Liver (tissue), 8 donors: ENCODE measurements at regions not wholly inside any gene's neighbourhood (a gene's known extent, or its start where the extent isn't known, plus 50 kb on each side); places are given as distances from the start of the nearest gene placed in this dataset.

Experiments used
- DNase-seq: peaks from one replicate; pipeline ENCODE4 v3.0.0-alpha.2; 2017; ENCODE audit warnings: low spot score
- H3K27ac ChIP-seq, 2 donors: one replicate each; pipeline ENCODE4 v1.7.0; 2013; ENCODE audit warnings: inconsistent platforms in 2 of 2, low read length in 2 of 2, control low read depth in 1 of 2, low read depth in 1 of 2, mild to moderate bottlenecking in 1 of 2
- H3K27me3 ChIP-seq, 4 donors: one replicate each; pipeline versions ENCODE4 v1.6.1 to v1.7.0; 2013; ENCODE audit warnings: low read length in 3 of 4, inconsistent platforms in 1 of 4, mild to moderate bottlenecking in 1 of 4, moderate library complexity in 1 of 4; ENCODE audit not compliant: control insufficient read depth in 4 of 4, insufficient read depth in 4 of 4
- H3K36me3 ChIP-seq, 4 donors: one replicate each; pipeline versions ENCODE4 v1.6.1 to v1.7.0; 2013; ENCODE audit warnings: low read length in 3 of 4, mild to moderate bottlenecking in 3 of 4, low read depth in 1 of 4, moderate library complexity in 1 of 4; ENCODE audit not compliant: control insufficient read depth in 4 of 4, insufficient read depth in 3 of 4
- H3K4me1 ChIP-seq, 4 donors: one replicate each; pipeline versions ENCODE4 v1.6.1 to v1.7.0; 2013; ENCODE audit warnings: low read length in 3 of 4, mild to moderate bottlenecking in 3 of 4, moderate library complexity in 1 of 4; ENCODE audit not compliant: control insufficient read depth in 4 of 4, insufficient read depth in 4 of 4
- H3K4me3 ChIP-seq, 3 donors: one replicate each; pipeline versions ENCODE4 v1.6.1 to v1.7.0; 2013; ENCODE audit warnings: low read length in 3 of 3, control low read depth in 1 of 3, low read depth in 1 of 3, mild to moderate bottlenecking in 1 of 3
- H3K9ac ChIP-seq, 2 donors: one replicate each; pipeline ENCODE4 v1.7.0; 2013; ENCODE audit warnings: low read length in 2 of 2, mild to moderate bottlenecking in 2 of 2, moderate library complexity in 2 of 2, control low read depth in 1 of 2, low read depth in 1 of 2
- H3K9me3 ChIP-seq, 4 donors: one replicate each; pipeline versions ENCODE4 v1.6.1 to v1.7.0; 2013; ENCODE audit warnings: low read length in 3 of 4; ENCODE audit not compliant: control insufficient read depth in 4 of 4
- EGR1 ChIP-seq, 2 donors: IDR thresholded peaks; 2 replicates each; pipeline ENCODE4 v1.6.1; 2016 to 2018; ENCODE audit warnings: antibody characterized with exemption in 2 of 2, low read depth in 2 of 2
- FOXA1 ChIP-seq: IDR thresholded peaks from 2 replicates; pipeline ENCODE4 v1.6.1; 2016; ENCODE audit warnings: antibody characterized with exemption
- FOXA2 ChIP-seq: IDR thresholded peaks from 2 replicates; pipeline ENCODE4 v1.6.1; 2016; ENCODE audit warnings: antibody characterized with exemption
- GABPA ChIP-seq, 2 donors: IDR thresholded peaks in 1 of 2; conservative IDR thresholded peaks in 1 of 2; 2 replicates each; pipeline ENCODE4 v1.6.1; 2016; ENCODE audit warnings: antibody characterized with exemption in 2 of 2, mild to moderate bottlenecking in 1 of 2, moderate library complexity in 1 of 2
- HNF4A ChIP-seq, 2 donors: conservative IDR thresholded peaks; 2 replicates each; pipeline ENCODE4 v1.6.1; 2016; ENCODE audit warnings: antibody characterized with exemption in 2 of 2, mild to moderate bottlenecking in 2 of 2
- HNF4G ChIP-seq: IDR thresholded peaks from 2 replicates; pipeline ENCODE4 v1.6.1; 2016; ENCODE audit warnings: antibody characterized with exemption
- NR2F2 ChIP-seq: IDR thresholded peaks from 2 replicates; pipeline ENCODE4 v1.6.1; 2016; ENCODE audit warnings: antibody characterized with exemption
- RAD21 ChIP-seq, 2 donors: IDR thresholded peaks; 2 replicates each; pipeline ENCODE4 v1.6.1; 2016; ENCODE audit warnings: antibody characterized with exemption in 2 of 2, mild to moderate bottlenecking in 2 of 2
- RXRA ChIP-seq, 2 donors: IDR thresholded peaks; 2 replicates each; pipeline ENCODE4 v1.6.1; 2017 to 2018; ENCODE audit warnings: antibody characterized with exemption in 2 of 2, mild to moderate bottlenecking in 1 of 2
- SP1 ChIP-seq: IDR thresholded peaks from 2 replicates; pipeline ENCODE4 v1.6.1; 2018; ENCODE audit warnings: antibody characterized with exemption, mild to moderate bottlenecking
- TAF1 ChIP-seq: conservative IDR thresholded peaks from 2 replicates; pipeline ENCODE4 v1.6.1; 2016; ENCODE audit warnings: antibody characterized with exemption, mild to moderate bottlenecking
- YY1 ChIP-seq: IDR thresholded peaks from 2 replicates; pipeline ENCODE4 v1.6.1; 2016; ENCODE audit warnings: antibody characterized with exemption, mild to moderate bottlenecking
- WGBS: extraction: QIAGEN DNeasy Blood & Tissue Kit; methylation state at CpG from one replicate; pipeline ENCODE4 v1.1.7; 2013; 5-methylcytosine and 5-hydroxymethylcytosine counted together
- TF ChIP-seq, protein P1 (sequence below): IDR thresholded peaks from 2 replicates; pipeline ENCODE4 v1.6.1; 2016; ENCODE audit warnings: antibody characterized with exemption
- TF ChIP-seq, protein P2 (sequence below): fragments of 150-350 bp; IDR thresholded peaks from 2 replicates; pipeline ENCODE4 v1.5.1; 2017; ENCODE audit warnings: improper control_type of control experiment, low read depth, low read length; ENCODE audit not compliant: missing input control
- TF ChIP-seq, protein P3 (sequence below): IDR thresholded peaks from 2 replicates; pipeline ENCODE4 v1.6.1; 2016; ENCODE audit warnings: antibody characterized with exemption, mild to moderate bottlenecking
- donor health status: healthy.
- donor health status: healthy.
- donor health status: healthy.
- donor health status: healthy.
- donor health status: healthy.

DNA sequence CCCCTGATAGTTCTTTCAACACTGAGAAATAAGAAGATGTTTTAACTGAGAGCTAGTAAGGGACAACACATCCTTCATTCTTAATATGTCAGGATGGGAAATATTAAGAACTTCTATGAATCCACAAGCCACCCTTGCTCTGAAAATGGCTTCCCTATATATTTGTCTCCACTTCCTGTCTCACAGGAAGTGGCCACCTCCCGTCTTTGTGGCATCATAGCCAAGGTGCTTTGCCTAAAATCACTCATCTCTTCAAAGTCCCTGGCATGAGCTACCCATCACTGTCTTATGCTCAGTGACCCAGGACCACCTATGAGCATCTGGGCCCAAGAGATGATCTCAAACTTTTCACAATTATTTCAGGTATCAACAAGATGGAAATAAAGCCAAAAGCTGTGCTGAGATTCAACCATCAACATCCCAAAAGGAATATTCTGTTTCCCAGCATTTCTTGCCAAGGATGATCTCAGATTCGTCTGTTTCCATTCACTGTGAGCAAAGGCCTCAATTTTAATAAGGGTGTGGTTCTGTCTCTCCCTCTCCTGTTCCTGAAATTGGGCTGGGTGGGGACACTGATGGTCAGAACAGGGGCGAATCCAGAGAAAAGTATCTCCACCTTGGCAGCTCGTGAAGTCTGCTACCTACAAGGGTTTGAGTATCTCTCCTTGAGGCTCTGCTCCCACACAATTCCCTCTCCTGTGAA, 493.9 kb downstream of the MN1 start (continued):
- TF ChIP-seq GABPA (IDR thresholded peaks at IDR 0.05 in 1 of 2, conservative IDR thresholded peaks at IDR 0.05 in 1 of 2), result no peak

DNA sequence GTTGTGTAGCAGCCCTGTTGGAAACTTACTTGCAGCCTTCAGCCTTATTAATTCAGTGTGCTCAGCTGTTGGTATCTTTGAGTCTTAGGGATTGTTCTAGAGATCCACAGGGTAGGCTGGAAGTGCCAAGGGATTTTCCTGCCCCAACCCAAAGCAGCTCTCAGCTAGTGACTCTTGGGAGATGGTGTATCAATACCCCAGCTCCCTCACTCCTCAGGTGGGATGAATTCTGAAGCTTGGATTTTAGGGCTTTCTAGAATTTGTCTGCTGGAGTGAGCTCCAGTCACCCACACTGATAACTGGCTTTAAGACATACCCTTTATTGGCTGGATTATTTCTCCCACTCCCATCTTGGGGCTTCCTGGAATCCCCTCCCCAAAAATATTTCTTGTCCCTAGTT, 493.0 kb downstream of the MN1 start:
- Histone ChIP-seq H3K9ac (no peak overlapping the region), H3K27me3 (peaks cover 0 to 6% (median 2%) of the 10 kb centered on the region in 4 donors), H3K36me3 (no peaks in the 10 kb centered on the region), H3K4me1 (peaks cover 0 to 3% (median 0%) of the 10 kb centered on the region in 4 donors), H3K9me3 (no peaks in the 10 kb centered on the region), H3K27ac (no peak overlapping the region), H3K4me3 (no peak overlapping the region)
- TF ChIP-seq TAF1 (no peak), RAD21 (IDR thresholded peaks at IDR 0.05) (no peak), NR2F2 (no peak), EGR1 (IDR thresholded peaks at IDR 0.05; ENCODE audit: low read depth in 2 of 2) (no peak), RXRA (IDR thresholded peaks at IDR 0.05) (no peak), FOXA1 (no peak), HNF4G (no peak), YY1 (no peak), SP1 (no peak), HNF4A (conservative IDR thresholded peaks at IDR 0.05) (no peak), GABPA (IDR thresholded peaks at IDR 0.05 in 1 of 2, conservative IDR thresholded peaks at IDR 0.05 in 1 of 2) (no peak), FOXA2 (no peak)
- TF ChIP-seq, protein P1, sequence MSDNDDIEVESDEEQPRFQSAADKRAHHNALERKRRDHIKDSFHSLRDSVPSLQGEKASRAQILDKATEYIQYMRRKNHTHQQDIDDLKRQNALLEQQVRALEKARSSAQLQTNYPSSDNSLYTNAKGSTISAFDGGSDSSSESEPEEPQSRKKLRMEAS, result no peak
- TF ChIP-seq, protein P2, sequence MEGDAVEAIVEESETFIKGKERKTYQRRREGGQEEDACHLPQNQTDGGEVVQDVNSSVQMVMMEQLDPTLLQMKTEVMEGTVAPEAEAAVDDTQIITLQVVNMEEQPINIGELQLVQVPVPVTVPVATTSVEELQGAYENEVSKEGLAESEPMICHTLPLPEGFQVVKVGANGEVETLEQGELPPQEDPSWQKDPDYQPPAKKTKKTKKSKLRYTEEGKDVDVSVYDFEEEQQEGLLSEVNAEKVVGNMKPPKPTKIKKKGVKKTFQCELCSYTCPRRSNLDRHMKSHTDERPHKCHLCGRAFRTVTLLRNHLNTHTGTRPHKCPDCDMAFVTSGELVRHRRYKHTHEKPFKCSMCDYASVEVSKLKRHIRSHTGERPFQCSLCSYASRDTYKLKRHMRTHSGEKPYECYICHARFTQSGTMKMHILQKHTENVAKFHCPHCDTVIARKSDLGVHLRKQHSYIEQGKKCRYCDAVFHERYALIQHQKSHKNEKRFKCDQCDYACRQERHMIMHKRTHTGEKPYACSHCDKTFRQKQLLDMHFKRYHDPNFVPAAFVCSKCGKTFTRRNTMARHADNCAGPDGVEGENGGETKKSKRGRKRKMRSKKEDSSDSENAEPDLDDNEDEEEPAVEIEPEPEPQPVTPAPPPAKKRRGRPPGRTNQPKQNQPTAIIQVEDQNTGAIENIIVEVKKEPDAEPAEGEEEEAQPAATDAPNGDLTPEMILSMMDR, result no peak
- TF ChIP-seq, protein P3, sequence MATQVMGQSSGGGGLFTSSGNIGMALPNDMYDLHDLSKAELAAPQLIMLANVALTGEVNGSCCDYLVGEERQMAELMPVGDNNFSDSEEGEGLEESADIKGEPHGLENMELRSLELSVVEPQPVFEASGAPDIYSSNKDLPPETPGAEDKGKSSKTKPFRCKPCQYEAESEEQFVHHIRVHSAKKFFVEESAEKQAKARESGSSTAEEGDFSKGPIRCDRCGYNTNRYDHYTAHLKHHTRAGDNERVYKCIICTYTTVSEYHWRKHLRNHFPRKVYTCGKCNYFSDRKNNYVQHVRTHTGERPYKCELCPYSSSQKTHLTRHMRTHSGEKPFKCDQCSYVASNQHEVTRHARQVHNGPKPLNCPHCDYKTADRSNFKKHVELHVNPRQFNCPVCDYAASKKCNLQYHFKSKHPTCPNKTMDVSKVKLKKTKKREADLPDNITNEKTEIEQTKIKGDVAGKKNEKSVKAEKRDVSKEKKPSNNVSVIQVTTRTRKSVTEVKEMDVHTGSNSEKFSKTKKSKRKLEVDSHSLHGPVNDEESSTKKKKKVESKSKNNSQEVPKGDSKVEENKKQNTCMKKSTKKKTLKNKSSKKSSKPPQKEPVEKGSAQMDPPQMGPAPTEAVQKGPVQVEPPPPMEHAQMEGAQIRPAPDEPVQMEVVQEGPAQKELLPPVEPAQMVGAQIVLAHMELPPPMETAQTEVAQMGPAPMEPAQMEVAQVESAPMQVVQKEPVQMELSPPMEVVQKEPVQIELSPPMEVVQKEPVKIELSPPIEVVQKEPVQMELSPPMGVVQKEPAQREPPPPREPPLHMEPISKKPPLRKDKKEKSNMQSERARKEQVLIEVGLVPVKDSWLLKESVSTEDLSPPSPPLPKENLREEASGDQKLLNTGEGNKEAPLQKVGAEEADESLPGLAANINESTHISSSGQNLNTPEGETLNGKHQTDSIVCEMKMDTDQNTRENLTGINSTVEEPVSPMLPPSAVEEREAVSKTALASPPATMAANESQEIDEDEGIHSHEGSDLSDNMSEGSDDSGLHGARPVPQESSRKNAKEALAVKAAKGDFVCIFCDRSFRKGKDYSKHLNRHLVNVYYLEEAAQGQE, result no peak
- DNase-seq, result no peak

DNA sequence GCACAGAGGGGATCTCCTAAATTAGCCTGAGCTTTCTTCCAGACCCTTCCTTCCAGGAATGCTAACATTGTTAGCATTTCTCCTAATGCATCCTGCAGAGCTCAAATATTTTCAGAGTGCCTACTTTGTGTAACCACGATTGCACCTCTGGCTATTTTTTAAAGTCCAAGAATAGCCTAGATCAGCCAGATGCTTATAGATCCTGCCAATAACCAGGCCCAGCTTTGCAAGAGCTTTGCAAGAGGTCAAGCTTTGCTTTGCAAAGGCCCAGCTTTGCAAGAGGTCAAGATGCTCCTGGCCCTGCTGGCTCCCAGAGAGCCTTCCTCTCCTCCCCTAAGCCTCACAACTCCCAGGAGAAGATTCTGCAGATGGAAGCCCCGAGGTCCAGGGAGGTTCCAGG, 491.9 kb downstream of the MN1 start:
- Histone ChIP-seq H3K27me3 (peaks cover 0 to 6% (median 2%) of the 10 kb centered on the region in 4 donors), H3K9me3 (no peaks in the 10 kb centered on the region), H3K36me3 (no peaks in the 10 kb centered on the region), H3K9ac (no peak overlapping the region), H3K4me1 (peaks cover 0 to 3% (median 0%) of the 10 kb centered on the region in 4 donors), H3K27ac (no peak overlapping the region), H3K4me3 (no peak overlapping the region)
- DNase-seq, result no peak
- TF ChIP-seq SP1, result no peak
- peak; percentile 42 for TF ChIP-seq NR2F2
- no peak for TF ChIP-seq YY1
- no peak for TF ChIP-seq TAF1
- no peak for TF ChIP-seq FOXA1
- WGBS, result 53% methylated on average over 2 of the region's 2 CpGs
